ENCODE measurements at regions not wholly inside any gene's neighbourhood (a gene's known extent, or its start where the extent isn't known, plus 50 kb on each side); places are given as distances from the start of the nearest gene placed in this dataset.
"Not testable (repeated sequence)": the region's sequence is repeated elsewhere in the genome, so short reads cannot be mapped to it uniquely, and the experiment has no call there.

DNA sequence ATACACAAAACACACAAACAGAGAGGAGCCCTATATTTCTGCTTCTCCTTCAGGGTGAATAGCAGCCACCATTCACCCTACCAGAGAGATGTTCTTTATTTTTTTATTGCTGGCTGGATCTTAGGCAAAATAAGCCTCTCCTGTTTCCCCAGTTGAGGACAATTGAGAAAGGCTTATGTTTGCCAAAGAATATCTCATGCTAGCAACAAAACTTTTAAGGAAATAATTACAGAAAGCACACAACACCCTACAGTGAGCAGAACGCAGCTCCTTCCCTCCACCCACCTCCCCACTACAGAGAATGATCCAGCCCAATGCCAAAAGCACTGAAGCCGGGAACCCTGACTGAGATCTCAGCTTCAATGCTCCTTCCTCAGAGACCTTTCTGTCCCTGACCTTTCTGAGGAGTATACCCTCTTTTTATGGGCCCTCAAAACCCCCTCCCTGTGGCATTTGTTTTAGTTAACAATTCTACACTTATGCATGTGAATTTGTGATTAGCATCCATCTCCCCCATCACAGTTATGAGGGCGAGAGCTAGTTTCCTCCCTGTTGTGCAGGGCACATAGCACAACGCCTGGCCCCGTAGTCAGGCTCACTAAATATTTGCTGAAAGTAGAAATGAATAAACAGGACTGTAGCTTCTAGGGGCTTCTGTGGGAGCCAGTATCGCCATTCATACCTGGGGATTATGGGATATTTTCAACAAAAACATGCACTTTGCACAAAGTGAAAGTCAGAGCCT lies 491.6 kb upstream of the CDH4 start:
- no peak for DNase-seq (ENCODE audit: low spot score)

GRCh38 chr20:60761056-60761455 lies 491.0 kb upstream of the CDH4 start:
- no peak for DNase-seq (ENCODE audit: low spot score)

DNA sequence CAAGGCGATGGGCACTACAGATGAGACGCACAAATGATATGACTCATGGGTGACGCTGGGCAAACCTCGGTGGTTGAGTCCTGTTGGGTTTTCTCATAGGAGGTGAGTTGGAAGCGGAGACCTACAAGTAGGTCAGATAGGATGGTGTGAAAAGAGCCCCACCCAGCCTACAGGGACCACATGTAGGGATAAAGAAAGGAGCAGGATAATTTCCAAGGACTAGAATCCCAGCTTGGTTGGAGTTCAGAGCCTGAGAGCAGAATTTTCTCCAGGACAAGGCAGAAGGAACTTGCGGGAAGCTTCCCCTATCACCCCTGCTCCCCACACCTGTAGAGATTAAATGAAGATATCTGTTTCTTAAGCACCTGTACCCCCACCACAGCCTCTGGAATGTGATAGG lies 489.7 kb upstream of the CDH4 start:
- DNase-seq (ENCODE audit: low spot score): no peak

- no peak for DNase-seq (ENCODE audit: low spot score)
Observed at GRCh38 chr20:60764328-60764727, 487.7 kb upstream of the CDH4 start.

- no peak for DNase-seq (ENCODE audit: low spot score)
Observed at GRCh38 chr20:60764771-60765170, 487.3 kb upstream of the CDH4 start.

DNA sequence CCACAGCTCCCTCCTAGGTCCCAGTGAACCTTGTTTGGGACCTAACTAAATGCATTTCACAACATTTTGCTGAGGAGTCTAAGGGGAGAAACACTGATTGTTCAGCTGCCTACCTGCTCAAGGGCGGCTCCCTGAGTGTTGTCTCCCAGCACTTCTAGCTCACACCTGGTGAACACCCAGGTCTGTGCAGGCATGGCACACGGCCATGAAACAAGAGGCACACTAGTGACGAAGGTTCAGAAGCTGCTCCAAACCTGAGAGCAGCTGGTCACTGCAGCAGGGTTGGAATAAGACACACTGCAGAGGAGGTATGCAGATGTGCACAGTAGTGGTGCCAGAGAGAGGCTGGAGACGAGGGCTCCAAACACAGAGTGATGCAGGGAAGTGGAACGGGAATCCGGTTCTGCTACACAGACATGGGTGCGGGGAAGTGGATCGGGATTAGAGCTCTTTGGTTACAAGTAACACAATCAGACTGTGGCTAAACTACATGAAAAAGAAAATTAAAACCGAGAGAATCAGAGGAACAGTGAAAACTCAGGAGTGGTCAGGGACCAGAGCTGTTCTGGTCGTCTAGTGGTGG lies 486.1 kb upstream of the CDH4 start:
- no peak for DNase-seq (ENCODE audit: low spot score)

DNA sequence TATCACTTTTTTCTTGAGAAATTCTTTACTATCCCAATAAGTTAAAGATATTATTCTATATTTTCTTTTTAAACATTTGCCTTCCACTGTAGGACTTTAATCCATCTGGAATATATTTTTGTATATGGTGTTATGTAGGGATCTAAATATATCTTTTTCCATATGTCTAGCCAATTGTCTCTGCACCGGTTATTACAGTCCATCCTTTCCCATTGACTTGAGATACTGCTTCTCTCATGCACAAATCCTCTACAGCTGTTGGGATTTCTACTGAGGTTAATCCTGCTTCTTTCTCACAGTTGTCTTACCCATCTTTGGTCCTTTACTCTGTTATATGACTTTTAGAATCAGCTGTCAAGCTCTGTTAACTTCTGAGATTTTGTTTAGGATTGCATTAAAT lies 483.8 kb upstream of the CDH4 start:
- DNase-seq (ENCODE audit: low spot score): no peak

- no peak for DNase-seq (ENCODE audit: low spot score)
Observed at GRCh38 chr20:60780388-60781025, 471.6 kb upstream of the CDH4 start.

DNA sequence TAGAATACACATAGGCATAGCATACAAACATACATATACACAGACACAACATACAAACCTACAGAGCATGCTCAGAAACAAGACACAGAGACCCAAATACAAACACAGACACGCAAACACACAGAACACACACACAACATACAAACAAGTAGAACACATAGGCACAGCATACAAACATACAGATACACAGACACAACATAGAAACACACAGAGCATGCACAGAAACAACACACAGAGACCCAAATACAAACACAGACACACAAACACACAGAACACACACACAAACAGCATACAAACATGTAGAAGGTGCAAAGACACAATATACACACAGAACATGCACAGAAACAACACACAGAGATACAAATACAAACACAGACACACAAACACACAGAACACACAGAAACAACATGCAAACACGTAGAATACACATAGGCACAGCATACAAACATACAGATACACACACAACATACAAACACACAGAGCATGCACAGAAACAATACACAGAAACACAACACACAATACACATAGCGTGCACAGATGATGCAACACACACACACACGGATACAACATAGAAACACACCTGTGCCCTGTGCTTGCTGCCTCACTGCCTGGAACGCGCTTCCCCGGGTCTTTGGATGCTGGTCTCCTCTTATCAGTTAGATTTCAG lies 469.0 kb upstream of the CDH4 start:
- no peak for DNase-seq (ENCODE audit: low spot score)

DNA sequence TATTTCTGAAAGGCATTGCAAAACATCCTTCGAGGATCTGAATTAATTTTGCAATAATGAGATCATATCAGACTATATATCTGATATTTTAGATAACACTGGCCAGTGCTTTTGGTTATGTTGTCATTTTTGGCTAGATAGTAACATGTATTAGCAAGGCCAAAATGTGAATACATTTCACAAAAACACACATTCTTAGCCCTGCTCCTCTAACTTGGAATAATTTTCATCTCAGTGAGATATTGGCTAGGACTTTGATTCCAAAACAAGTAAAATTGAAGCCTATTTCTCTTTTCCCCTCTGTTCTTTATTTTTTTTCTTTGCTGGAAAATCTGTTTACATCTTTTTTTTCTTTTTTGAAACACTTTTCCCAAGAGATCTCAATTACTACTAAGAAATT lies 466.8 kb upstream of the CDH4 start:
- no peak for DNase-seq (ENCODE audit: low spot score)

- no peak for DNase-seq (ENCODE audit: low spot score)
Observed at GRCh38 chr20:60785785-60786184, 466.3 kb upstream of the CDH4 start.

DNA sequence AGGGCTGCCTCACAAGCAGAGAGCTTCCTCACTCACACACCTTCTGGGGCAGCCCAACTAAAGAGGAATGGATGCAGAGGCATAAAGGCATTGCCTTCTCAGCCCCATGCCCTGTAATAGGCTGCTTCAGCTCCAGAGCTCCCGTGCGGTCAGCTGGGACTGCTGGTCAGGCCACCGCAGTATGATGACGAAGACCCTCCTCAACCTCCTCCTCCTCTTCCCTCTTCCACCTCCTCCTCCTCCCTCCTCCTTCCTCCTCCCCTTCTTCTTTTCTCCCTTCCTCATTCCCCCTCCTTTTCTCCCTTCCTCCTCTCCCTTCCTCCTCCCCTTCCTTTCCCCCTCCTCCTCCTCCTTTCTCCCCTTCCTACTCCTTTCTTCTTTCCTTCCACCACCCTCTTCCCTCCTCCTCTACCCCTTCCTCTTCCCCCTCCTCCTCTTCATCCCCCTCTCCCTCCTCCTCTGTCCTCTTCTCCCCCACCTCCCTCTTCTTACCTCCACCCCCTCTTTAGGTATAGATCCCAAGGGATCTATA lies 465.3 kb upstream of the CDH4 start:
- no peak for DNase-seq (ENCODE audit: low spot score)

DNA sequence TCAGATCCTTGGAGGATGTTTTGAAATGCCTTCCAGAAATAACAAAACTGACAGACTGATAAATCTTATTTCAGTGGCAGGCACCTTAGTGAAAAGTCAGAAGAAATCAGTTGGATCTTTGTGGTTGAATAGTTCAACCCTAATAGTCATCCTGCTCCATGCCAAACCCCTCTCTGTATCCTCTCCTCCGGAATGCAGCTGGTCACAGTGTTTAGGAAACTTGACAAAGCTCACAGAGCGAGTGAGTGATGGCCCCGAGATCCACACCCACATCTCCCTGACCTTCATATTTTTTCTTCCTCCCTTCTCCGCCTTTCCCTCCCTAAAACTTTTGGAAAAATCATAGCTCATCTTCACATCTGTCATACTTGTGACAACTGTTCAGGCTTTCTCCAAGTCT lies 464.8 kb upstream of the CDH4 start:
- DNase-seq (ENCODE audit: low spot score): no peak

GRCh38 chr20:60788070-60788469 lies 464.0 kb upstream of the CDH4 start:
- no peak for DNase-seq (ENCODE audit: low spot score)

- DNase-seq (ENCODE audit: low spot score): no peak
Observed at GRCh38 chr20:60789399-60789798, 462.7 kb upstream of the CDH4 start.

GRCh38 chr20:60790339-60790738 lies 461.7 kb upstream of the CDH4 start:
- not testable (repeated sequence) for DNase-seq (ENCODE audit: low spot score)

DNA sequence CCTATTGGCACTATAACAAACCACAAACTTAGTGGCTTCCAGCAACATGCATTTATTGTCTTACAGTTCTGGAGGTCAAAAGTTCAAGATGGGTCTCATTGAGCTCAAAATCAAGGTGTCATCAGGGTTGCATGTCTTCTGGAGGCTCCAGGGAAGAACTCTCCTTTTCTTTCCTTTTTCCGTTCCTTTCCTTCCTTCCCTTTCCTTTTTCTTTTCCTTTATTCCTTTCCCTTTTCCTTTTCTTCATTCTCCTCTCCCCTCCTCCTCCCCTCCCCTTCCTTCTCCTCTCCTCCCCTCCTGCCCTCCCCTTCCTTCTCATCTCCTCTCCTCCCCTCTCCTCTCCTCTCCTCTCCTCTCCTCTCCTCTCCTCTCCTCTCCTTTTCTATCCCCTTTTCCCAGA lies 460.2 kb upstream of the CDH4 start:
- DNase-seq (ENCODE audit: low spot score): no peak

- DNase-seq (ENCODE audit: low spot score): no peak
Observed at GRCh38 chr20:60792941-60793340, 459.1 kb upstream of the CDH4 start.

DNA sequence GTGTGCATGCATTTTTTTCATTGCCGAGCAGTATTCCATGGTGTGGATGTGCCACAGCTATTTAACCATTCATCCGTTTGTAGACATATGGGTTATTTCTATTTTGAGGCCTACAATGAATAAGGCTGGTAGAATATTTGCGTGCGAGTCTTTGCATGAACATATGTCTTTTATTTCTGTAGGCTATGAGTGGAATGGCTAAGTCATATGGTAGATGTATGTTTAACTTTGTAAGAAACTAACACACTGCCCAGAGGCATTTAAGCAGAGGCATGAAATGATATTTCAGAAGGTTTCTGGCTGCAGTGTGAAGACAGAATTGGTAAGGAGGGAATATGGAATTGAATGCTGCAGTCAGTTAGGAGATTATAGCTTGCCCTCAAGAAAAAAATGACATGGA lies 457.4 kb upstream of the CDH4 start:
- no peak for DNase-seq (ENCODE audit: low spot score)

DNA sequence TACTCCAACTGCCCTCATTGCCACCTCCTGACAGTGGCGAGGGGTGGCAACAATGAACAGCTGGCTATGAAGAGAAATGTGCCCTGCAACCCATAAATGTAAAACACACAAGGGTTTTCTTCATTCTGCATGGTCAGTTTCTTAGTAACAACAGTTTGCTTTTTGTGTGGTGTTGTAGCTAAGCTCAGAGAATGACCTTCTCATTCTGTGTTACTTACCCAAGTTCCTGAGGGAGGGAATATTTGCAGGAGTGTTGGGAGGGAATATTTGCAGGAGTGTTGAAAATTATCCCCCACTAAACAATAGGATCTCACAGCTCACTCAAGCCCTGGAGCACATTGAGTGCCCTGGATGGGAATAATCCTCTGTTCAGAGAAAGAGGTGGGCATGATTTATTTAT lies 456.4 kb upstream of the CDH4 start:
- no peak for DNase-seq (ENCODE audit: low spot score)

GRCh38 chr20:60800185-60800584 lies 451.9 kb upstream of the CDH4 start:
- DNase-seq (ENCODE audit: low spot score): no peak

GRCh38 chr20:60802676-60803075 lies 449.4 kb upstream of the CDH4 start:
- DNase-seq (ENCODE audit: low spot score): no peak

All from AG08395 (cell line).